Panc1 (cell line): ENCODE measurements at regions not wholly inside any gene's neighbourhood (a gene's known extent, or its start where the extent isn't known, plus 50 kb on each side); places are given as distances from the start of the nearest gene placed in this dataset.

Source experiments
- ATAC-seq: fragments of 200-7000 bp; cut with Tn5 transposase; 2 replicates; pipeline ENCODE4 v1.9.1; 2020; ENCODE audit warnings: mild to moderate bottlenecking, moderate library complexity
- BruUV-seq: library from RNA; stranded (reverse); fragments of 400-500 nt; replicated peaks from 2 replicates; lab custom pipeline; 2021; lab: Mats Ljungman, UMichigan
- CTCF ChIA-PET: fragments of 300-600 bp; sonication (Branson Sonifier 250); formaldehyde crosslinking; loops from one replicate; lab custom pipeline; 2022; ENCODE audit warnings: antibody characterized with exemption; lab: Charles Lee
- POLR2A ChIA-PET: fragments of 300-600 bp; sonication (Branson Sonifier 250); formaldehyde crosslinking; loops from one replicate; lab custom pipeline; 2022; ENCODE audit warnings: antibody characterized with exemption; lab: Charles Lee
- DNase-seq: peaks from one replicate; pipeline ENCODE4 v3.0.0-alpha.2; 2010; ENCODE audit warnings: low read depth, low spot score
- H3K27ac ChIP-seq: 2 replicates; pipeline ENCODE4 v1.5.1; 2011; ENCODE audit warnings: mild to moderate bottlenecking, low read length, inconsistent platforms
- H3K27me3 ChIP-seq: fragments of 200-500 bp; sonication (Bioruptor generic); 2 replicates; pipeline ENCODE4 v1.6.0; 2014; ENCODE audit warnings: low read length, inconsistent platforms; ENCODE audit not compliant: control insufficient read depth, insufficient read depth
- H3K36me3 ChIP-seq: fragments of 200-500 bp; sonication (Bioruptor generic); 2 replicates; pipeline ENCODE4 v1.5.1; 2014; ENCODE audit warnings: inconsistent platforms, mild to moderate bottlenecking, low read length, moderate library complexity; ENCODE audit not compliant: control insufficient read depth, insufficient read depth
- H3K4me1 ChIP-seq: 2 replicates; pipeline ENCODE4 v1.5.1; 2011; ENCODE audit warnings: inconsistent platforms, mild to moderate bottlenecking, low read length, moderate library complexity; ENCODE audit not compliant: control insufficient read depth, insufficient read depth
- H3K4me3 ChIP-seq, 2 experiments: 2 replicates each; pipeline ENCODE4 v1.5.1; 2011 to 2012; ENCODE audit warnings: low read depth in 2 of 2, low read length in 2 of 2, mild to moderate bottlenecking in 2 of 2, inconsistent platforms in 1 of 2, moderate library complexity in 1 of 2
- H3K9me3 ChIP-seq: fragments of 200-500 bp; sonication (Bioruptor generic); 2 replicates; pipeline ENCODE4 v1.5.1; 2014; ENCODE audit warnings: low read depth, mild to moderate bottlenecking, inconsistent platforms, low read length, moderate library complexity; ENCODE audit not compliant: control insufficient read depth, insufficient read depth
- CTCF ChIP-seq: fragments of 450-650 bp; IDR thresholded peaks from 2 replicates; pipeline ENCODE4 v1.5.1; 2017; ENCODE audit warnings: mild to moderate bottlenecking
- POLR2AphosphoS5 ChIP-seq: IDR thresholded peaks from 2 replicates; pipeline ENCODE4 v1.6.1; 2012; ENCODE audit warnings: mild to moderate bottlenecking, low read depth, low read length, moderate library complexity
- SIN3A ChIP-seq: IDR thresholded peaks from 2 replicates; pipeline ENCODE4 v1.6.1; 2012; ENCODE audit warnings: low read depth, mild to moderate bottlenecking, low read length, moderate library complexity, borderline replicate concordance; ENCODE audit not compliant: insufficient read depth
- TCF7L2 ChIP-seq: IDR thresholded peaks from 2 replicates; pipeline ENCODE4 v1.6.1; 2011; ENCODE audit warnings: mild to moderate bottlenecking, low read depth, low read length, inconsistent platforms
- in situ Hi-C: cut with HindIII; loops from 2 replicates; pipeline ENCODE4 v1.10.0; 2016; ENCODE audit warnings: low sequenced_read_pairs, low pct_unique_long_range_greater_than_20kb
- intact Hi-C: fragments of 100-400 bp; cut with micrococcal nuclease; formaldehyde crosslinking; loops from one replicate; pipeline ENCODE4 v1.10.0; 2022; ENCODE audit not compliant: unreplicated experiment
- TF ChIP-seq, protein P1 (sequence below), 2 experiments: IDR thresholded peaks; 2 replicates each; pipeline ENCODE4 v1.6.1; 2011 to 2012; ENCODE audit warnings: low read depth in 2 of 2, control low read depth in 1 of 2, low read length in 1 of 2, mild to moderate bottlenecking in 1 of 2, moderate library complexity in 1 of 2; ENCODE audit not compliant: insufficient read depth in 1 of 2

DNA sequence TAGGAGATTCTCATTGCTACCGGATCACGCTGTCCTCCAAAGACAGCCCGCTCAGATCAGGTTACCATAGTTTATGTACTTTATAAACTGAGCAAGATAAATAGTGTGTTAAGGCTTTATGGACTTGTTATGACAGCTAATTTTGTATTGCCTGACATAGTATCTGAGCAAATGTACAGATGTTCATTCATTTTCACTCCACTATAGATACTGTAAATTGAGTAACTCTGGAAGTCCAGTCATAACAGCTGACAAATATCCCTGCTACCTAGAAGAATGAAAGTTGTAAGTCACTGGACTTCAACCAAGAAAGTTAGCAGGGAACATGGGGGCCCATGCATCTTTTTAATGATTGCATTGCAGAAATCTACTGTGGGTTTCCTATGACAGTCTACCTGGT is 292.4 kb upstream of the ADAMTS16 start:
- no peak overlapping the region for H3K4me3 ChIP-seq
- ChIA-PET CTCF (no interaction called here), POLR2A (no interaction called here)
- no peaks in the 10 kb centered on the region for H3K36me3 ChIP-seq
- in situ Hi-C loops (no loop called here), intact Hi-C loops (no loop called here)
- no peaks in the 10 kb centered on the region for H3K9me3 ChIP-seq
- H3K4me1 ChIP-seq, result no peaks in the 10 kb centered on the region
- DNase-seq (no peak), ATAC-seq (no peak)
- BruUV-seq, result no TSS peak
- TF ChIP-seq CTCF (no peak), SIN3A (no peak), POLR2AphosphoS5 (no peak), TCF7L2 (no peak)
- TF ChIP-seq, protein P1, sequence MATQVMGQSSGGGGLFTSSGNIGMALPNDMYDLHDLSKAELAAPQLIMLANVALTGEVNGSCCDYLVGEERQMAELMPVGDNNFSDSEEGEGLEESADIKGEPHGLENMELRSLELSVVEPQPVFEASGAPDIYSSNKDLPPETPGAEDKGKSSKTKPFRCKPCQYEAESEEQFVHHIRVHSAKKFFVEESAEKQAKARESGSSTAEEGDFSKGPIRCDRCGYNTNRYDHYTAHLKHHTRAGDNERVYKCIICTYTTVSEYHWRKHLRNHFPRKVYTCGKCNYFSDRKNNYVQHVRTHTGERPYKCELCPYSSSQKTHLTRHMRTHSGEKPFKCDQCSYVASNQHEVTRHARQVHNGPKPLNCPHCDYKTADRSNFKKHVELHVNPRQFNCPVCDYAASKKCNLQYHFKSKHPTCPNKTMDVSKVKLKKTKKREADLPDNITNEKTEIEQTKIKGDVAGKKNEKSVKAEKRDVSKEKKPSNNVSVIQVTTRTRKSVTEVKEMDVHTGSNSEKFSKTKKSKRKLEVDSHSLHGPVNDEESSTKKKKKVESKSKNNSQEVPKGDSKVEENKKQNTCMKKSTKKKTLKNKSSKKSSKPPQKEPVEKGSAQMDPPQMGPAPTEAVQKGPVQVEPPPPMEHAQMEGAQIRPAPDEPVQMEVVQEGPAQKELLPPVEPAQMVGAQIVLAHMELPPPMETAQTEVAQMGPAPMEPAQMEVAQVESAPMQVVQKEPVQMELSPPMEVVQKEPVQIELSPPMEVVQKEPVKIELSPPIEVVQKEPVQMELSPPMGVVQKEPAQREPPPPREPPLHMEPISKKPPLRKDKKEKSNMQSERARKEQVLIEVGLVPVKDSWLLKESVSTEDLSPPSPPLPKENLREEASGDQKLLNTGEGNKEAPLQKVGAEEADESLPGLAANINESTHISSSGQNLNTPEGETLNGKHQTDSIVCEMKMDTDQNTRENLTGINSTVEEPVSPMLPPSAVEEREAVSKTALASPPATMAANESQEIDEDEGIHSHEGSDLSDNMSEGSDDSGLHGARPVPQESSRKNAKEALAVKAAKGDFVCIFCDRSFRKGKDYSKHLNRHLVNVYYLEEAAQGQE (IDR thresholded peaks at IDR 0.05; ENCODE audit: insufficient read depth in 1 of 2, low read depth in 2 of 2, low read length in 1 of 2), result no peak
- no peaks in the 10 kb centered on the region for H3K27me3 ChIP-seq
- no peak overlapping the region for H3K27ac ChIP-seq

DNA sequence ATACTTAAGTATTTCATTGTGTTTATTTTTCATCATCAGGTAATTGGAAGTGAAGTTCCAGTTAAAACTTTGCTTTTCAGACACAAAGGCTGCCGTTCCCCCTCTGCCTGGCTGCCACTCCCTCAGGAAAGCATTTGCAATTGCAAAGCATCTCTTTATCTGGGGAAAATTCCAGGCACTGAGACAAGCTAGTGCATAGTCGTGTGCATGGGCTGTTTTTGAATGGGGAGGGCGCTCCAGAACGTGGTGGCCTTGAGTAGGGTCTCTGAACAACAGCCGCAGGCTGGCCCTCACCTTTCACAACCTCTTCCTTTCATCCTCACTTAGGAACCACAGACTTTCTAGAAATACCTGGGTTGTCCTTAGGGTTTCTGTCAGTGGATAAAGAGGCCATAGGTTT is 285.1 kb upstream of the ADAMTS16 start:
- TF ChIP-seq, protein P1 (IDR thresholded peaks at IDR 0.05; ENCODE audit: insufficient read depth in 1 of 2, low read depth in 2 of 2, low read length in 1 of 2), result no peak
- no peak for TF ChIP-seq POLR2AphosphoS5
- TF ChIP-seq TCF7L2, result no peak
- TF ChIP-seq CTCF, result no peak
- no peak for TF ChIP-seq SIN3A
- CTCF ChIA-PET, result no interaction called here
- no peaks in the 10 kb centered on the region for H3K36me3 ChIP-seq
- H3K27me3 ChIP-seq, result no peaks in the 10 kb centered on the region
- no peaks in the 10 kb centered on the region for H3K4me1 ChIP-seq
- no peak for ATAC-seq
- no TSS peak for BruUV-seq
- in situ Hi-C loops, result no loop called here
- no peak overlapping the region for H3K4me3 ChIP-seq
- no peak for DNase-seq
- H3K9me3 ChIP-seq, result no peaks in the 10 kb centered on the region
- POLR2A ChIA-PET, result no interaction called here
- intact Hi-C loops, result no loop called here
- H3K27ac ChIP-seq, result no peak overlapping the region
